HUDEP-2 (cell line): ENCODE measurements at regions not wholly inside any gene's neighbourhood (a gene's known extent, or its start where the extent isn't known, plus 50 kb on each side); places are given as distances from the start of the nearest gene placed in this dataset.
A peak's percentile ranks its signal among the peaks of the same experiment; 100 is the strongest.
"Not testable (repeated sequence)": the region's sequence is repeated elsewhere in the genome, so short reads cannot be mapped to it uniquely, and the experiment has no call there.

Experiments
- DNase-seq, 76 experiments: peaks; one replicate each; lab custom pipeline; 2025; ENCODE audit not compliant: unreplicated experiment in 76 of 76; lab: John Stamatoyannopoulos, UW

DNA sequence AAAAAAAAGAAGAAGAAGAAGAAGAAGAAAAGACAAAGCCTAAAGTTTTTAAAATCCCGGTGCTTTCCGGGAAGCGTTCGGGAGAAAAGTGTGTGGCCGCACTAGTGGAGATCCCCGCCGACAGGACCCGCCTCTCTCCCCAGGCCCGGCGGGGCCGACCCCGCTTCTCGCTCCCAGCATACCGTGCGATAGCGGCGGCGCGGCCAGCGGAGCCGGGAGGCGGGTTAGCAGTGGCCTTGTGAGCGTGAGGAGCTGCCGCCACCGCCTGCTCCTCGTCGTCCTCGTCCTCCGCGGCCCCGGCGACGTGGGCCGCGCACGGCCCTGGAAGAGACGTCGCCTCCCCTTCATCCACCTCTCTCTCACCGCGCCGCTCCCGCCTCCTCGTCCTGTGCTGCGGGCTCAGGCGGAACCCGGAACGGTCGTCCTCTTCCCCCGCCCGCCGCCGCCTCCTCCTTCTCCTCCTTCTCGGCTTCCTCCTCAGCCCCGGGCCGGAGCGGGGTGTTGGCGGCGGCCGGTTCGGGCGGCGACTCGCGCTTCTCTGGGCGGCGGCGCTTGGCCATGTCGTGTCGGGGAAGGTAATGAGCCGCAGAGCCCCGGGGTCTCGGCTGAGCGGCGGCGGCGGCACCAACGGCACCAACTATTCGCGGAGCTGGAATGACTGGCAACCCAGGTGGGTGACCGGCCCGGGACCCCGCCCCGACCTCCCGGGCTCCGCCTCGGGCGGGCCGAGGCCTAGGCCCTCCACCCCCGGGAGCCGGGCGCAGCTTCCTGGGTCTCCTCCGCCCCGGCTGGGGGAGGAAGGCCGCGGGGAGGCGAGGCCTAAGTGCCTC lies 62.6 kb upstream of the CDR2 start:
- peak in 65 of 76 experiments; percentile 10 to 73 (median 51) for DNase-seq

DNA sequence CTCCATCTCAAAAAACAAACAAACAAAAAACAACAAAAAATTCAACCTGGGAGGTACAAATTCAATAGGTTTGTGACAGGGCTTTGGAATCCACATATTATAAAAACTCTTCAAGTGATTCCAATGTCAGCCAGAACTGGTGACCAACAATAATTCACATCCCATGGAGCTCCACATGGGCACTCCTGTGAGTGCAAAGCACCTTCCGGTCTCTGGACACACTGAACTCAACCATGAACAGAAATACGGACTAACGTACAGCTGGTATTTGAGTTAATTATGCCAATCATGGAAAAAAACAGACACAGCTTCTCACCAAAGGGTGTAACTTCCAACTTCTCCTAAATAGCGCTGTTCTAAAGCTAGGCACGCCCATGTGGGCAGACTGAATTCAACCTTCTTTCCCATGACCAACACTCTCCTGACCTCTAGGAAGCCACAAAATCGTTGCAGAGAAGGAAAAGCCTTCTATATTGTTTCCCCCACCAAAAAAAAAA lies 62.0 kb upstream of the CDR2 start:
- not testable (repeated sequence) for DNase-seq

DNA sequence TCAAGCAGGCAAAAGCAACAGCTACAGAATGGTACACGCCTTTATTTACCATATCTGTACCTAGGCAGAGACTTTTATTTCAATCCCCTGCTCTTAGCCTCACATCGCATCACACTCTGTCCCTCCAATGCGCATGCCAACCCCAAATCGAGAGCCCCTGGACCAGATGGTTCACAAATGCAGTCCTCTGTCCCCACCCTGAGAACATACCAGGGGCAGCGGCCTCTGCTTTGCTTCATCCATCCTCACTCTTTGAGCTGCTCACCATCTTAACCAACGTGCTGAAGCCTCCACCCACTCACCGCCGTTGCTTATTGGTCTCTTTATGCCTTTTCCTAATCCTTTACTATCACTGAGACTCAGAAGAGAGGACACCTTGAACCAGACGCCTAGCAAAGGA lies 56.9 kb upstream of the CDR2 start:
- not testable (repeated sequence) for DNase-seq

GRCh38 chr16:22428654-22429053 lies 54.2 kb upstream of the CDR2 start:
- DNase-seq: no peak

- DNase-seq: no peak
Observed at GRCh38 chr16:22427556-22427955, 53.1 kb upstream of the CDR2 start.

DNA sequence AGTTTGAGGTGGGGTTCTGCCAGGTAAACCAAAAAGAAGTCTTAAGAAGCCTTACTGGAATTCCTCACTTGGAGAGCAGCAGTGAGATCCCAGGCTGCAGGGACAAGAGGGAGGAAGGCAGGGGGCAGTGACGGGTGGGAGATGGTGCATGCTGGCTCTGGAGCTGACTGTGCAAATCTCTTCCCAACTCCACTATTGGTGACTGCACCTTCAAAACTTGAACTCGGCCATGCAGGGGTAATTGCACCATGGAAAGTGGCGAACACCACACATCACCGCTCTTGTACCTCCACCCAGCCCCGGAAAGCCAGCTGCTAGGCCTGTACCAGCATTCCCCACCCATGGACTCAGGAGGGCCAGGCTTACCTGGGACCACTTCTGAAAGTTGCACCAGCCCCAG lies 51.4 kb upstream of the CDR2 start:
- DNase-seq: no peak

- no peak for DNase-seq
Observed at GRCh38 chr16:22425036-22425801, 50.8 kb upstream of the CDR2 start.

DNA sequence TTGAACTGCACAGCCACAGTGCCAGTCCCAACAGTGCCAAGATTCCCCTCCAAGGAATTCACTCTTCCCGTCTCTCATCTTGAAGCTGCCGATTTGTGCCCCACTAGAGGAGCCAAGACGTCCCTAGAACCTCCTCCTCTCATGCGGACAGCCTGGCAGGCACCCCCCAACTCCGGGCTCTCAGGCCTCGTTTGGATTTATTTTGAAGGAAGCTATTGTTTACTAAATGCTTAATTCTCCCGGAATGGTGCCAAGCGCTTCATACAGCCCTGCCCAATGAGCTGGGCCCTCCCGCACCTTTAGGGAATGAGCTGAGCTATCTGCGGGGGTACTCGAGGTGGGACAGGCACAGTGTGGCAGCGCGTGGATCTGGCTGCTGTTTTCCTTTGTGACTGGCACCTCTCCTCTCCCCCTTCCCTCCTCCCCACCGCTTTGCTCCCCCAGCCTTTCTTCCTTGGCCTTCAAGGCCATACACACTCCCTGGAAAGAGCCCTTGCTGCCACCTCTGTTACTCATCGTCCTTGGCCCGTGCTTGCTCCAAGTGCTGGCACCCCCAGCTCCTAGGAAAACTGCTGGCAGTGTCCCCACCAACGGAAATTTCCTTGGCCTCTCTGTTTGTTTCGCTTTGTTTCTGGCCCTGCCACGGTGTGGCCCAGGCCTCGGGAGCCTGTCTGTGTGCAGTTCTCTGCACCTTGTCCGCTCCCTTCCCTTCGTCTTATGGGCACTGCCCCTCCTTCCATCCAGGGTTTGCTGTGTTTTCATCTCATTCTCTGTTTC lies 49.9 kb upstream of the CDR2 start:
- DNase-seq: no peak
